Neuronal stem cell (in vitro differentiated cells): ENCODE measurements at regions not wholly inside any gene's neighbourhood (a gene's known extent, or its start where the extent isn't known, plus 50 kb on each side); places are given as distances from the start of the nearest gene placed in this dataset.

Source experiments
- DNase-seq: peaks from one replicate; pipeline ENCODE4 v3.0.0-alpha.2; 2013; ENCODE audit warnings: low spot score
- H2AFZ ChIP-seq: one replicate; pipeline ENCODE4 v1.6.1; 2013; ENCODE audit warnings: mild to moderate bottlenecking, low read length, inconsistent platforms
- H2AK5ac ChIP-seq: 2 replicates; pipeline ENCODE4 v1.6.1; 2013; ENCODE audit warnings: low read depth, mild to moderate bottlenecking, inconsistent platforms, low read length, moderate library complexity, mixed read lengths
- H2BK120ac ChIP-seq: 2 replicates; pipeline ENCODE4 v1.6.1; 2013; ENCODE audit warnings: low read depth, mild to moderate bottlenecking, inconsistent platforms, low read length, moderate library complexity, mixed read lengths
- H2BK12ac ChIP-seq: one replicate; pipeline ENCODE4 v1.6.1; 2013; ENCODE audit warnings: low read length, inconsistent platforms
- H2BK15ac ChIP-seq: 2 replicates; pipeline ENCODE4 v1.6.1; 2013; ENCODE audit warnings: mild to moderate bottlenecking, low read length, inconsistent platforms, mixed read lengths
- H2BK5ac ChIP-seq: one replicate; pipeline ENCODE4 v1.6.1; 2013; ENCODE audit warnings: inconsistent platforms, mild to moderate bottlenecking, low read length, moderate library complexity
- H3K14ac ChIP-seq: one replicate; pipeline ENCODE4 v1.6.1; 2013; ENCODE audit warnings: low read length, inconsistent platforms
- H3K18ac ChIP-seq: 2 replicates; pipeline ENCODE4 v1.6.1; 2013; ENCODE audit warnings: low read length, inconsistent platforms
- H3K23ac ChIP-seq: 2 replicates; pipeline ENCODE4 v1.6.1; 2013; ENCODE audit warnings: low read depth, mild to moderate bottlenecking, mixed read lengths, low read length, inconsistent platforms; ENCODE audit not compliant: poor library complexity
- H3K27ac ChIP-seq: replicated peaks from 3 replicates; pipeline ENCODE4 v1.5.1; 2013; ENCODE audit warnings: low read length, inconsistent platforms
- H3K27me3 ChIP-seq, 3 experiments: 2 replicates each; pipeline ENCODE4 v1.6.1; 2013; ENCODE audit warnings: low read length in 3 of 3, mild to moderate bottlenecking in 2 of 3, inconsistent platforms in 1 of 3, low read depth in 1 of 3, mixed read lengths in 1 of 3, moderate library complexity in 1 of 3; ENCODE audit not compliant: control insufficient read depth in 3 of 3, insufficient read depth in 3 of 3
- H3K36me3 ChIP-seq, 2 donors: replicated peaks in 1 of 2; 2 replicates each; pipeline ENCODE4 v1.6.1; 2013; ENCODE audit warnings: low read length in 2 of 2; ENCODE audit not compliant: control insufficient read depth in 2 of 2, insufficient read depth in 2 of 2
- H3K4ac ChIP-seq: 2 replicates; pipeline ENCODE4 v1.6.1; 2013; ENCODE audit warnings: inconsistent platforms, mild to moderate bottlenecking, low read length, moderate library complexity
- H3K4me1 ChIP-seq, 2 donors: 1 replicate in 1 of 2; 2 replicates in 1 of 2; pipeline ENCODE4 v1.6.1; 2013; ENCODE audit warnings: low read length in 2 of 2, low read depth in 1 of 2; ENCODE audit not compliant: control insufficient read depth in 2 of 2, insufficient read depth in 1 of 2
- H3K4me2 ChIP-seq: one replicate; pipeline ENCODE4 v1.6.1; 2013; ENCODE audit warnings: mild to moderate bottlenecking, low read length, inconsistent platforms; ENCODE audit not compliant: insufficient read depth, poor library complexity, severe bottlenecking
- H3K4me3 ChIP-seq, 2 donors: 2 replicates each; pipeline ENCODE4 v1.5.1; 2013; ENCODE audit warnings: low read length in 2 of 2, mild to moderate bottlenecking in 2 of 2, inconsistent platforms in 1 of 2, moderate library complexity in 1 of 2
- H3K79me1 ChIP-seq: one replicate; pipeline ENCODE4 v1.6.1; 2013; ENCODE audit warnings: low read depth, mild to moderate bottlenecking, inconsistent platforms, low read length, moderate library complexity
- H3K9ac ChIP-seq: one replicate; pipeline ENCODE4 v1.6.1; 2013; ENCODE audit warnings: mild to moderate bottlenecking, low read depth, low read length, inconsistent platforms; ENCODE audit not compliant: poor library complexity
- H3K9me3 ChIP-seq, 2 donors: replicated peaks in 1 of 2; 2 replicates each; pipeline versions ENCODE3 to v1.6.1; 2013; ENCODE audit warnings: low read length in 2 of 2, mild to moderate bottlenecking in 2 of 2, inconsistent platforms in 1 of 2, low read depth in 1 of 2, mixed read lengths in 1 of 2, moderate library complexity in 1 of 2; ENCODE audit not compliant: control insufficient read depth in 2 of 2, insufficient read depth in 1 of 2
- H4K8ac ChIP-seq: one replicate; pipeline ENCODE4 v1.6.1; 2013; ENCODE audit warnings: low read depth, mild to moderate bottlenecking, inconsistent platforms, low read length, moderate library complexity
- H4K91ac ChIP-seq: one replicate; pipeline ENCODE4 v1.6.1; 2013; ENCODE audit warnings: low read length, low read depth, mild to moderate bottlenecking, inconsistent platforms; ENCODE audit not compliant: poor library complexity
- WGBS, 2 donors: extraction: QIAGEN DNeasy Blood & Tissue Kit; methylation state at CpG; one replicate each; pipeline ENCODE4 v1.1.7; 2013; ENCODE audit warnings: missing lambda C conversion rate in 2 of 2, mixed read lengths in 1 of 2; ENCODE audit not compliant: insufficient read length in 2 of 2, insufficient replicate concordance in 1 of 2; ENCODE audit errors: extremely low coverage in 2 of 2; 5-methylcytosine and 5-hydroxymethylcytosine counted together

- Histone ChIP-seq H3K79me1 (no peaks in the 10 kb centered on the region), H3K14ac (no peak overlapping the region), H3K9ac (no peak overlapping the region), H2AFZ (no peak overlapping the region), H3K4ac (no peak overlapping the region), H4K91ac (no peak overlapping the region), H2BK12ac (no peak overlapping the region), H2BK120ac (no peak overlapping the region), H3K23ac (no peak overlapping the region), H3K9me3 (no peaks in the 10 kb centered on the region), H2BK5ac (no peak overlapping the region), H2BK15ac (no peak overlapping the region), H3K4me3 (no peak overlapping the region), H3K18ac (no peak overlapping the region), H3K36me3 (no peaks in the 10 kb centered on the region), H2AK5ac (no peak overlapping the region), H3K4me1 (peaks cover 0 to 5% of the 10 kb centered on the region in 2 donors), H3K27ac (no peak overlapping the region), H3K4me2 (no peak overlapping the region), H3K27me3 (peaks cover 0 to 4% (median 0%) of the 10 kb centered on the region in 3 experiments), H4K8ac (no peak overlapping the region)
- no peak for DNase-seq
- no CpG with 5 or more reads among the region's 5 CpGs for WGBS, 2 donors
Observed at GRCh38 chr14:64653900-64654245, 50.4 kb upstream of the PLEKHG3 start.

- no peak for DNase-seq
- no CpG with 5 or more reads among the region's 5 CpGs for WGBS, 2 donors
- Histone ChIP-seq H2AFZ (no peak overlapping the region), H3K4me1 (peaks cover 0 to 5% of the 10 kb centered on the region in 2 donors), H3K4ac (no peak overlapping the region), H2BK5ac (no peak overlapping the region), H3K27me3 (peaks cover 0 to 4% (median 0%) of the 10 kb centered on the region in 3 experiments), H3K14ac (no peak overlapping the region), H2BK15ac (no peak overlapping the region), H2BK12ac (no peak overlapping the region), H2BK120ac (no peak overlapping the region), H4K8ac (no peak overlapping the region), H3K9ac (no peak overlapping the region), H3K4me3 (no peak overlapping the region), H3K36me3 (no peaks in the 10 kb centered on the region), H3K18ac (no peak overlapping the region), H3K27ac (no peak overlapping the region), H2AK5ac (no peak overlapping the region), H3K79me1 (no peaks in the 10 kb centered on the region), H4K91ac (no peak overlapping the region), H3K4me2 (no peak overlapping the region), H3K23ac (no peak overlapping the region), H3K9me3 (peaks cover 0 to 1% of the 10 kb centered on the region in 2 donors)
Observed at GRCh38 chr14:64654246-64654900, 49.9 kb upstream of the PLEKHG3 start.
